Lower leg skin (tissue), 4 donors: ENCODE measurements at regions not wholly inside any gene's neighbourhood (a gene's known extent, or its start where the extent isn't known, plus 50 kb on each side); places are given as distances from the start of the nearest gene placed in this dataset.

Experiments
- DNase-seq, 2 donors: peaks; one replicate each; pipeline ENCODE4 v3.0.0-alpha.2; 2019; ENCODE audit warnings: low spot score in 2 of 2
- H3K4me3 ChIP-seq: fragments of 200-600 bp; sonication (generic); 2 replicates; pipeline ENCODE4 v1.5.1; 2017; ENCODE audit warnings: mild to moderate bottlenecking, low read depth; ENCODE audit not compliant: poor library complexity, severe bottlenecking
- POLR2A ChIP-seq, 2 donors: fragments of 450-650 bp; IDR thresholded peaks; one replicate each; pipeline ENCODE4 v1.6.1; 2016 to 2017; ENCODE audit warnings: antibody characterized with exemption in 2 of 2, mild to moderate bottlenecking in 1 of 2, moderate library complexity in 1 of 2
- WGBS, 2 donors: methylation state at CpG; one replicate each; pipeline ENCODE4 v1.1.5; 2018; 5-methylcytosine and 5-hydroxymethylcytosine counted together
- intact Hi-C: fragments of 100-400 bp; cut with DNase I; formaldehyde crosslinking; loops from one replicate; pipeline ENCODE4 v1.15.0; 2023; ENCODE audit warnings: low total_unique reads
- TF ChIP-seq, protein P1 (sequence below), 3 donors: fragments of 450-650 bp; IDR thresholded peaks; one replicate each; pipeline ENCODE4 v1.5.1; 2016; ENCODE audit warnings: antibody characterized with exemption in 3 of 3, mild to moderate bottlenecking in 3 of 3, moderate library complexity in 2 of 3

DNA sequence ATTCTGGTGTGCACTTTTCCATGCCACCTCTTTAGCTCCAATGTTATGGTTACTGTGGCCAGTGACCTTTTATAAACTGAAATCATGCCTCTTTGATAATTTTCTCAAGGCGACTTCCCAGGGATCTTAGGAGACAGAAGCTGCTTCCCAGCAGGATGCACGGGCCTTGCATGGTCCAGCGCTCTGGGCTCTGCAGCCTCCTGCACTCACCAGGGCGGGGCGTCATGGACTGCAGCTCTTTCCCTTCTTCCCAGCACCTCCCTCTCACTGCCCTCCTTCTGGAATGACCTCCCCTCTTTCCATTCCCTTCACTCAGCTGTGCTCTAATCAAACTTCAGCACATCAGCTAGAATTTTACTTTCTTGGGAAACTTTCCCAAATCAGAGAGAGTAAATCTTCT lies 318.3 kb downstream of the IRS2 start:
- intact Hi-C loops: no loop called here
- 47 to 61% methylated on average over 5 of the region's 5 CpGs for WGBS, 2 donors
- no peak overlapping the region for H3K4me3 ChIP-seq
- TF ChIP-seq, protein P1, sequence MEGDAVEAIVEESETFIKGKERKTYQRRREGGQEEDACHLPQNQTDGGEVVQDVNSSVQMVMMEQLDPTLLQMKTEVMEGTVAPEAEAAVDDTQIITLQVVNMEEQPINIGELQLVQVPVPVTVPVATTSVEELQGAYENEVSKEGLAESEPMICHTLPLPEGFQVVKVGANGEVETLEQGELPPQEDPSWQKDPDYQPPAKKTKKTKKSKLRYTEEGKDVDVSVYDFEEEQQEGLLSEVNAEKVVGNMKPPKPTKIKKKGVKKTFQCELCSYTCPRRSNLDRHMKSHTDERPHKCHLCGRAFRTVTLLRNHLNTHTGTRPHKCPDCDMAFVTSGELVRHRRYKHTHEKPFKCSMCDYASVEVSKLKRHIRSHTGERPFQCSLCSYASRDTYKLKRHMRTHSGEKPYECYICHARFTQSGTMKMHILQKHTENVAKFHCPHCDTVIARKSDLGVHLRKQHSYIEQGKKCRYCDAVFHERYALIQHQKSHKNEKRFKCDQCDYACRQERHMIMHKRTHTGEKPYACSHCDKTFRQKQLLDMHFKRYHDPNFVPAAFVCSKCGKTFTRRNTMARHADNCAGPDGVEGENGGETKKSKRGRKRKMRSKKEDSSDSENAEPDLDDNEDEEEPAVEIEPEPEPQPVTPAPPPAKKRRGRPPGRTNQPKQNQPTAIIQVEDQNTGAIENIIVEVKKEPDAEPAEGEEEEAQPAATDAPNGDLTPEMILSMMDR (IDR thresholded peaks at IDR 0.05): no peak
- no peak for TF ChIP-seq POLR2A (IDR thresholded peaks at IDR 0.05)
- no peak for DNase-seq

DNA sequence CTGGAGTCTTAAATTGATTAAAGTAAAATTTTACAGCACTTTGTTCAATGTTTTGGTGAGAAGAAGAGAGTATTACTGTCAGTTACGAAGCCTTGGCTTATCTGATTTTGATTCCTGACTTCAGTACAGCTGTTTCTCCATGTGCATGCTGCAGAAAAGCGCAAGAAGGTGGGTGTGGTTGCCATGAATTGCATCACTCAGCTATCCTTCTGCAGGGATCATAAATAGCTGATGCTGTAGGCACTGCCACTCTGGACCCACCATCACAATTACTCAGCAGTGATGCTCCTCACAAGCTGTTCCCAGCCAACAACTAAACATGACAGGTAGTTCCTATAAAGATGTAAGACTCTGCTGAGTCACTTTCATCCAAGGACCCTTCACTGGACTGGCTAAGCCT lies 321.2 kb downstream of the IRS2 start:
- intact Hi-C loops: no loop called here
- TF ChIP-seq POLR2A (IDR thresholded peaks at IDR 0.05): no peak
- TF ChIP-seq, protein P1 (IDR thresholded peaks at IDR 0.05): no peak

DNA sequence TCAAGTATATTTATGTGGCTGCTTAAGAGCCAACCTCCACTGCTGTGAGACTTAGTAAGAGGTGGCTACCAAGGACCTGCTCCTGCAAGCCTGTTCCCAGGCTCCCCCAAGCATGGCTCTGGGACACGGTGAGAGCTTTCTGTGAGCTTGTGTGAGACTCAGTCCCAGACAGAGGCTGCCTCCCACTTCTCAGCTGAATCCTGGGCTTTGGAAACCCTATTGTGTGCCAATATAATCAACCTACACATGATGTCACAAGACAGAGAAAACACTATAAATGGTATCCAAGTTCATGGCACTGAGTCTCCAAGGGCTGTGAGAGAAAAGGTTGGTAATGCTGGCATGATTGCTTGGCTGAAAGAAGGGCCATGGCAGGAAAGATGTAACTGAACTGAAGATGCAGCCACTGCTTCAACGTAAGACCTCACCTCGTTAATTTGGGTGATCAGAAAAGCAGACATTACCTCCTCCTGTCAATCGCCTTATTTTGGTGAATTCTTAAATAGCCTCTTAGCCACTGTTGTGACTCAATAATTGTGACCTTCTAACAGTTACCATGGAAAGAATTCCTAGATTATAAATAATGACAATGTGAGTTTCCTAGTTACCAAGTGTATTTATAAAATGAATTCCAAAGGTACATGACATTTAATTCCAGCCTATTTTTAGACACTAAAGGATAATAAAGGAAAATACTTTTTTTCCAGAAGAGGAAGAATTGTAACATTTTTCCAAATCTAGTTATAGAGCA lies 332.0 kb downstream of the IRS2 start:
- intact Hi-C loops: no loop called here
- TF ChIP-seq POLR2A (IDR thresholded peaks at IDR 0.05): no peak
- TF ChIP-seq, protein P1 (IDR thresholded peaks at IDR 0.05): no peak
- no peak for DNase-seq
- no peak overlapping the region for H3K4me3 ChIP-seq
- WGBS, 2 donors: 67 to 71% methylated on average over 4 of the region's 4 CpGs

More for the DNA sequence above, 321.2 kb downstream of the IRS2 start:
- DNase-seq: no peak
- no peak overlapping the region for H3K4me3 ChIP-seq
- WGBS, 2 donors: 26 to 37% methylated on average over 2 of the region's 2 CpGs

DNA sequence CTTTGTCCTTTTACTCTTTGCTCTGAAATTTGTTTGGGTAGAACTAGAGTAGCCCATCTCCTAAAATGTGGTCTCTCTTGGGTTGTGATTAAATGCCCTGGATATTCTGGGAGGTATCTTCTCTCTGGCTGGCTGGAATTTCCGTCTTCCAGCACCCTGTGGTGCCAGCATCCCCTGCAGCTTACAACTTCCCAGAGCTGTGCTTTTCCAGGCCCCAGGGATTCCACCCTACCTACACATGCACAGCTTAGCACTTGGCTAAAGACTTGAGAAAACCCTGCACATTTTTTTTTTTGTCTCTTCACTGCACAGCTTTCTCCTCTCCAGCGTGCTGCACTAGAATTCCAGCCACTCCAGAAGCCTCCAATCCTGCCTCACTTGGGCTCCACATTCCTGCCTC lies 334.7 kb downstream of the IRS2 start:
- no peak overlapping the region for H3K4me3 ChIP-seq
- TF ChIP-seq POLR2A (IDR thresholded peaks at IDR 0.05): no peak
- TF ChIP-seq, protein P1 (IDR thresholded peaks at IDR 0.05): no peak
- intact Hi-C loops: no loop called here
- no peak for DNase-seq
- WGBS, 2 donors: 64 to 80% methylated on average over 2 of the region's 2 CpGs

DNA sequence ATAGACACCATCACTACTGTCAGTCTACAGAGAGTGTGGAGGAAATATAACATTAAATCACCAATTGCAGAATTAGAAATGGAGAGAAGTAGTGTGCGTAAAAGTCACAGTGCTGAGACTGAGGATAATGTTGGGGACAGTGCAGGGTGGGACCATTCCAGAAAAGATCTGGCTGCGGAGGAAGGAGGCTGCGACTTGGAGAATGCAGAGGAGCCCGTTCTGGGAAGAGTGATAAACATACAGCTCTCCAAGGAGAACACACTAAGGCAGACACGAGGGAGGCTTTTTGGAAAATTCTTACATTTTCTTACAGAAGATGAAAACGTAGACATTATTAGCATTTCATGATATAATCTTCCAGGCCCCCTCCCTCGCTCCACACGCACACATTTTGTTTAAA lies 337.8 kb downstream of the IRS2 start:
- intact Hi-C loops: no loop called here
- no peak overlapping the region for H3K4me3 ChIP-seq
- WGBS, 2 donors: 86 to 87% methylated on average over 8 of the region's 8 CpGs
- no peak for DNase-seq
- TF ChIP-seq POLR2A (IDR thresholded peaks at IDR 0.05): no peak
- TF ChIP-seq, protein P1 (IDR thresholded peaks at IDR 0.05): no peak

DNA sequence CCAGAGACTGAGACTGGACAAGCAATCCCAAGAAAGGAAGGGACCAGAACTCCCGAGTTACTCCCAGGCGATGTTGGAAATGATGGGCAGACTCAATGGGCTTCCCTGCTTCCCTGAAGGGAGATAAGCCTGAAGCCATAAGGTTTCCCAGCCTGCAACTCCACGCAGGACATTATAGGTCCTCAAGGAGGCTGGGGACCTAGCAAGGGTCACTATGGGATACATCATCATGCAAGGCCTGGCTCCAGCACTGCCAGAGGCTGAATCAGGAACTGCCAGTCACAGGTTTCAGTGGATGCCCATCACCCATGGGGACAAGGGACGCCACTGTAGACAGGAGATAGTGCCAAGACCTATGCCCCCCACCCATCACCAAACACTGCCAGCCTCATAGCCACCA lies 338.7 kb downstream of the IRS2 start:
- H3K4me3 ChIP-seq: no peak overlapping the region
- 85 to 90% methylated on average over 4 of the region's 4 CpGs for WGBS, 2 donors
- intact Hi-C loops: no loop called here
- DNase-seq: peak in 1 of 2 donors; percentile 66
- TF ChIP-seq, protein P1 (IDR thresholded peaks at IDR 0.05): no peak
- TF ChIP-seq POLR2A (IDR thresholded peaks at IDR 0.05): no peak
